Renal cortex interstitium (tissue), 11 donors: ENCODE measurements at regions not wholly inside any gene's neighbourhood (a gene's known extent, or its start where the extent isn't known, plus 50 kb on each side); places are given as distances from the start of the nearest gene placed in this dataset.

Experiments
- DNase-seq, 11 donors: peaks; one replicate each; pipeline ENCODE4 v3.0.0-alpha.2; 2013; ENCODE audit warnings: low read depth in 9 of 11, low spot score in 4 of 11; ENCODE audit errors: extremely low read depth in 1 of 11

DNA sequence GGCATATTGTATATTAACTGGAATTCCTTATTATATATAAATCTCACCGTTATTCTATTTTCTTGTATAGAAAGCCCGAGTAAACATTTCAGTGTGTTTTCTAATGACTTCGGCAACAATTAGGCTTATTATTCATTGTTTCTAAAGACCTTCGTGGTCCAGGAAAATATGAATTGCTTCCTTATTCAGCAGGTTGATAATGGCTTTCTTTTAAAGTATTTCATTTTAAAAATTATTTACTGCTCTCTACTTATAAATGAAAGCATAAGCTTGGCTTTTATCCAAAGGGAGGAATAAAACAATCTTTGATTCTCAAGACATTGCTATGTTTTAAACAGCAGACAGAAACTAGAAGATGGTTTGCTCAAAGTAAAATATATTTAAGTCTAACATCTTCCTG lies 198.4 kb upstream of the RGS18 start:
- DNase-seq, result no peak

- no peak for DNase-seq
These were observed 195.0 kb upstream of the RGS18 start for GRCh38 chr1:191963286-191963685.

- peak in 3 of 11 donors; percentile 1 to 8 (median 2) for DNase-seq
These were observed 194.3 kb upstream of the RGS18 start for GRCh38 chr1:191963781-191964455.

DNA sequence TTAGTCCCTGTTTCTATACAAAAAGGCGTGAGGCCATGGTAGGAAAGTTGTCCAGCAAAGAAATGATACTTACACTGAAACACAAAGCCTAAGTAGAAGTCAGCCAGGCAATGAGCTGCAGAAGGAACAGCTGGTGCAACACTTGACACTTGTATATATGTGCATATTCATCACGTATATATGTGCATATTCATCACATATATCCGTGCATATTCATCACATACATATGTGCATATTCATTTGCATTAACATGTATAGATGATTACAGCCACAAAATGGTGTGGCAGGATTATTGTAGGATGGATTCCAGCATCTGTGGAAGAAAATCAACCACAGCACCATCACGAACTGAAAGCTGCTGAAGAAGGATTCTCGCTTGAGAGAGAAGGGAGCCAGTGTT lies 189.0 kb upstream of the RGS18 start:
- DNase-seq, result no peak

GRCh38 chr1:191970116-191970515 lies 188.1 kb upstream of the RGS18 start:
- no peak for DNase-seq

DNA sequence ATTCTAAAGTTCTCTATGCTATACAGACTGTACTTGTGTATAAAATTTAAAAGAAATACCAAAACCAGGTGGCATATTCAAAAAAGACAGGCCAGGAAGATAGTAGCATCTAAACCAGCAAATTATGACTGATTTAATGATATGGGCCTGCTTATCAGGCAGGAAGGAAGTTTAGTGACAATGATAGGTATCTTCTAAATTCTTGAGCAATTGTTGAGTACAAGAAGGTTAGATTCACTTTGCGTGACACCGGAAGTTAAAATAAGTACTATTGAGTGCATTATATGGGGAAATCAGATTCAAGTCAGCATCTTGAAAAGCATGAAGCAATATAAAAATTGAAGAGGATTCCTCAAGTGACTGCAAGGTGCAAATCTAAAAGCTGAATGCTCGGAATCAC lies 186.8 kb upstream of the RGS18 start:
- DNase-seq, result no peak

- DNase-seq, result no peak
These were observed 184.3 kb upstream of the RGS18 start for GRCh38 chr1:191974004-191974403.

DNA sequence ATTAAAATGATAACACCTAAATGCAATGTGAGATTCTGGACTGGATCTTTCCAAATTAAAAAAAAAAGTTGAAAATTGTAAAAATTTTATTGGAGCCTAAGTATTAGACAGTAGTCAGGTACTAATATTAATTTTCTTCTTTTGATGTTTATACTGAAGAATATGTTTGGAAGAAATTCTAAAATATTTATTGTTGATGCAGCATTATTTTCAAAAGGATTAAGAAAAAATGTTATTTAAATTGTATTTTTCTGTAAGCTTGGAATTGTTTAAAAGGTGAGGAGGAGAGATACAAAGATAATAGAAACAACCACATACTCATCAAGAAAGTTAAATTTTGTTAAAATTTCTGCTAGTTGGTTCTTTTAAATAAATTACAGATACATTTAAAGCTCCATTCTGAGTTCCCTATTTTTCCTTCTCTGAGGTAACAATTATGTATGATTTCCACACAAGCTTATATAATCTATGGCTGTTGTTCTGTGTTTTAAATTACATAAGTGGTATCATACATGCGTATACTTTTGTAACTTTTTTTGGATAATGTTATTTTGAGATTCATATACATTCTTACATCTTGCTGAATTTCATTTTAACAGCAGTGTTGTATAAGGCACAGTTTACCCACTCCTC lies 180.3 kb upstream of the RGS18 start:
- DNase-seq, result no peak

DNA sequence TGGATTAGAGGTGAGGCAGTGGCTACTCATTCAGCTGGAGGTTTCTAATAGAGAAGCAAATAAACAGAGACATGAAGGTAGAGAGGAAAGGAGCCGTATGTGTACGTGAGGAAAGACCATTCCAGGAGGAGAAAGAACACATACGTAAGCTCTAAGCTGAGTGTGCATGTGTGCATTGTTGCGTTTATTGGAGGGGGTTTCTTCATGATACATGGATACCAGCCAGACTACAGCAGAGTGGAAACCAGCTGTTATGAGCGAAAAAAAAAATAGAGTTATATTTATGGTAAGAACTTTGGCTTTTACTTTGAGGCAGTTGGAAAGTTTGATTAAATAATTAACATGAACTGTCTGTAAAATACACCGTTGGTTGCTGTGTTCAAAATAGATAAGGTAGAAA lies 173.4 kb upstream of the RGS18 start:
- no peak for DNase-seq

DNA sequence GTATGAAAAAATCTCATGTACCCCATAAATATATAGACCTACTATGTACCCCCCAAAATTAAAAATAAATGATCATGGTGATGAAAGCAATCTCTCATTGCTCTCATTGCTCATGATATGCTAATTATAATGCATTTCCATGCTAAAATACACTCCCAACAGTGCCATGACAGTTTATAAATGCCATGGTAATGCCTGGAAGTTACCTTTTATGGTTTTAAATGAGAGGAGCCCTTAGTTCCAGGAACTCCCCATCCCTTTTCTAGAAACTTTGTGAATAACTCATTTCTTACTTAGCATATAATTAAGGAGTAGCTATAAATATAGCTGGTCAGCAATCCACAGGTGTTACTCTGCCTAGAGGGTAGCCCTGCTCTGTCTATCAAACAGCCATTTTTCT lies 166.1 kb upstream of the RGS18 start:
- DNase-seq, result no peak

GRCh38 chr1:191993549-191993948 lies 164.7 kb upstream of the RGS18 start:
- no peak for DNase-seq

DNA sequence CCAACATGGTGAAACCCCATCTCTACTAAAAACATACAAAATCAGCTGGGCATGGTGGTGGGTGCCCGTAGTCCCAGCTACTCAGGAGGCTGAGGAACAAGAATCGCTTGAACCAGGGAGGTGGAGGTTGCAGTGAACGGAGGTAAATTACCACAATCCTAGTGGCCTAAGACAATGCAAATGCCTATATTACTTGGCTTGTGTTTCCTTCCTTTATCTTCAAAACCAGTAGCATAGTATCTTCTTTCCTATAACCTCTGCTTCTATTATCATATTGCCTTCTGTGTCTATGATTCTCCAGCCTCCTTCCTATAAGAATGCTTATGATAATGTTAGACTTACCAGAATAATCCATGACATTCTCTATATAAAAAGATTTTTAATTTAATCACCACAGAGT lies 156.2 kb upstream of the RGS18 start:
- no peak for DNase-seq

GRCh38 chr1:192003295-192004077 lies 154.8 kb upstream of the RGS18 start:
- no peak for DNase-seq

DNA sequence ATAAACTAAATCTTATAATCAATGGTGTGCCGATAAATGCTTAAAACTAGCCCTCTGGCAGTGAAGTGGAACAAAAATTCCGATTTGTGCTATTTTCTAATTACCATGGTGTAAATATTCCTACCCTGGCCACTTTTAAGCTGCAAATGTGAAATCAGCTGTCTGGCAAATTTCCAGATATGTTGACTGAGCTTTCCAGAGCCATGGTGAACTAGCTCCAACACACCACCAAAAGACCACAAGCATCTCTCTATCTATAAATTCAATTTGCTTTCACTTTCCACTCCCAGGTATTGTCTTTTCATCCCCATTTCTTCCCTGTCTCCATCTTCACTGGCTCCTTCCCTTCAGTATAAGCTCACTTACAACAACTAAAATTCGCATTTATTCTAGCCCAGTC lies 152.3 kb upstream of the RGS18 start:
- DNase-seq, result no peak

DNA sequence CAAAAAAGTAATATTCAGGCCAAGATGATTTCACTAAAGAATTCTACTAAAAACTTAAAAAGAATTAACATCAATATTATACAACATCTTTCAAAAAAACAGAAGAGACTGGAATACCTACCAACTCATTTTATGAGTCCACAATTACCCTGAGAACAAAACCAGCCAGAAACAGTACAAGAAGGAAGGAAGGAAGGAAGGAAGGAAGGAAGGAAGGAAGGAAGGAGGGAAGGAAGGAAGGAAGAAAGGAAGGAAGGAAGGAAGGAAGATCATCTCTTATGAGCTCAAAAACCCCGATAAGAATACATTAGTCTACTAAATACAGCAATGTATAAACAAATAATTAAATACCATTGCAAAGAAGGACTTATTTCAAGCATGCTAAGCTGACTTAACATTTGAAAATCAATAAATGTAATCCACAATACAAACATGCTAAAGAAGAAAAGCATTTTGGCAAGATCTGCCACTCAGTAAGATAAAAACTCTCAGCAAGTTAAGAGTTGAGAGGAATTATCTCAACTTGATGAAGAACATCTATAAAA lies 149.9 kb upstream of the RGS18 start:
- no peak for DNase-seq

DNA sequence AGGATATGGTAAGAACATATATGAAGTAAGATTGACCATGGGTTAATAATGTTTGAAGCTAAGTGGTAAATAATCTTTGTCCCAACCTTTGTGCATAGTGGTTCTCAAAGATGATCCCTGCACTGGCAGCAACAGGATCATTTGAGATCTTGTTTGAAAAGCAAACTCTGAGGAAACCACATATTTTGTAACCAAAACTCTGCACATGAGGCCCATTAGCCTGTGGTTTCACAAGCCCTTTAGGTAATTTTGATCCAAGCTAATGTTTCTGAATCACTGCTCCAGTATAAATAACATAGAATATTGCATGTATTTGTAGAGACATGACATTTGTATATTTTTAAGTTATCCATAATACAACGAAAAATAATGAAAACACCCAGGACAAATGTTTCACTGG lies 147.9 kb upstream of the RGS18 start:
- DNase-seq, result no peak

DNA sequence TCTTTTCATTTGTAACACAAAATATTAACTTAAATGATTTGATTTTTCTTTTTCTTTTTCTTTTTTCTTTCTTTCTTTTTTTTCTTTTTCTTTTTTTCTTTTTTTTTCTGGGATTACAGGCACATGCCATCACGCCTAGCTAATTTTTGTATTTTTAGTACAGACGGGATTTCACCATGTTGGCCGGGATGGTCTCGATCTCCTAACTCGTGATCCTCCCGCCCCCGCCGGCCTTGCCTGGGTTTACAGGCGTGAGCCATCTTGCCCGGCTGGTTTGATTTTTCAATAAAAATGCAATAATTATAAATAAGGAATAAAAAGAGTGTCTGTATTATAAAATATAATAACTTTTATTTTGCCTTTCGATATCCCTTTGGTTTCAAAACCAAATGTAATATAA lies 146.7 kb upstream of the RGS18 start:
- no peak for DNase-seq

DNA sequence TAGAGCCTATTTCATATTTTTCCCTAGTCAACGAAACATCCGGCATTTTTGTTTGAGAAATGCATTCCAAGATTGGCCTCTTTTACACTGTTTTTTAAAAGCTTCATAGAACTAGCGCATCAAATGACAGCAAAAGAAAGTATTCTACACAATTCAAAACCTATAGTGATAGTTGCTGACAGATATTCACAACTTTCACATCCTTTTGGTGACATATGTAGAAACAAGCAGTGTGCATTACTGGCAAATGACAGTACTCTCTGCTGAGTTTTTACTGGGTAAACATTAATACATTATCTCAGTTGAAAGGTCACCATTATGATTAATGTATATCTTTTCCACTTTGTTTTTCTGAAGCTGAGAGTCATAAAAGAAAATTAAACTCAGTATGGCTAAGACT lies 135.4 kb upstream of the RGS18 start:
- no peak for DNase-seq

- DNase-seq, result no peak
These were observed 133.4 kb upstream of the RGS18 start for GRCh38 chr1:192024881-192025280.

DNA sequence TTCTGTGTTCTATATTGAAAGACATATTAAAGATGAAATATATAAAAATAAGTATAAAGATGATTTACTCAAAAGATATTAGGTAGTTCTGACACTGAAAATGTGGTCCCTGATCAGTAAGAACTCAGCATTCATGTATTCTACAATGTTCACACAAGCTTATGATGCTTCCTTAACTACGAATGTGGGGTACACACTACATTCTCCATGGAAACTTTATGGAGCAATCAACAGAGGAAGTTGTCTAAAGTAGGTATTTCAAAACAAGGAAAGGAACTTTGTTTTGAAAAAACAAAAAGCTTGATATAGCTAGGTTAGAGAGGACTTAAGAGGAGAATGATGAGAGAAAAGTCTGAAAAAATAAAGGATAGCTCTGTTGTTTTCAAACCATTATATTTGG lies 119.7 kb upstream of the RGS18 start:
- no peak for DNase-seq
